Fibroblast of peridontal ligament (primary cell): ENCODE measurements at regions not wholly inside any gene's neighbourhood (a gene's known extent, or its start where the extent isn't known, plus 50 kb on each side); places are given as distances from the start of the nearest gene placed in this dataset.

Experiments used
- DNase-seq: peaks from one replicate; pipeline ENCODE4 v3.0.0-alpha.2; 2010; ENCODE audit errors: extremely low read depth

GRCh38 chr13:109979228-109979627 is 192.8 kb upstream of the IRS2 start:
- no peak for DNase-seq

DNA sequence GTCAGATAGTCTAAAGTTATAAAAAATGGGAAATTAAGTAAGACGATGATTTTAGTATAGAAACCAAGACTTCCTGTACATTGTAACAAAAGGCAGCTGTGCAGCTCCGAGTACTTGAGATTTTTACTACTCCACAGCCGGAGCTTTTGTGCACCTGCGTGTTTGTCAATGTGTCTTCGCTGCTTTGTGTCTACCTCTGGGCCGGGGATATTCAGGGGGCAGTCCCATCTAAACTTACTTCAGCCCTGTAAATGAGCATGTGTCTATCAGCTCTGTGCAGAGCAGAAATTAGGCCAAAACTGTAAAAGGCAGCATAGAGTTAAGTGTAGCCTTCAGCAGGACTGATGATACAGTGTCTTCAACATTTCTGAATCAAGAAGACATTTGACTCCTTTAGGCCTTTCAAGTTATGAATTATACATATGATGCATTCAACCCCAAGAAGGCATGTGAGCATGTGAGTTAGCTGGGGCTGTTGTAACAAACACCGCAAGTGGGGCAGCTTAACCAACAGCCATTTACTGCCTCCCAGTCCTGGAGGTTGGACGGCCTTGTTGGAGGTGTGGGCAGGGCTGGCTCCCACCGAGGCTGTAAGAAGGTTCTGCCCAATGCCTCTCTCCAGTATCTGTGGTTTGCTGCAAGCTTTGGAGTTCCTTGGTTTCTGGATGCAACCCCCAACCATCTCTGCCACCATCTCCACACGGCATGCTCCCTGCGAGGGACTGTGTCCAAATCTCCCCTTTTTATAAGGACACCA is 191.0 kb upstream of the IRS2 start:
- no peak for DNase-seq

- DNase-seq: no peak
Measured at GRCh38 chr13:109976206-109976997, 190.0 kb upstream of the IRS2 start.

- peak; percentile 50 for DNase-seq
Measured at GRCh38 chr13:109974354-109974753, 188.0 kb upstream of the IRS2 start.

GRCh38 chr13:109973279-109973678 is 186.9 kb upstream of the IRS2 start:
- no peak for DNase-seq

GRCh38 chr13:109971456-109972090 is 185.2 kb upstream of the IRS2 start:
- no peak for DNase-seq

GRCh38 chr13:109971006-109971405 is 184.6 kb upstream of the IRS2 start:
- DNase-seq: no peak

- no peak for DNase-seq
Measured at GRCh38 chr13:109968876-109969577, 182.6 kb upstream of the IRS2 start.

- DNase-seq: no peak
Measured at GRCh38 chr13:109963960-109964563, 177.7 kb upstream of the IRS2 start.

GRCh38 chr13:109963384-109963783 is 177.0 kb upstream of the IRS2 start:
- DNase-seq: no peak

DNA sequence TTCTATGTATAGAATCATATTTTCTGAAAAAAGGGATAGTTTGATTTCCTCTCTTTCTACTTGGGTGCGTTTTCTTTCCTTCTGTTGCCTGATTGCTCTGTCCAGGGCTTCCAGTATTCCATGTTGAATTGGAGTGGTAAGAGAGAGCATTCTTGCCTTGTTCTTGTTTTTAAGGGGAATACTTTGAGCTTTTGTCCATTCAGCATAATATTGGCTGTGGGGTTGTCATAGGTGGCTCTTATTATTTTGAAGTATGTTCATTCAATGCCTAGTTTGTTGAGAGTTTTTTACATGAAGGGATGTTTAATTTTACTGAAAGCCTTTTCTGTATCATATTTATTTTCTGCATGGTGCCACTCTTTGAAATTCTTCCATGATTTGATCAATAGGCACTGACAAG is 173.5 kb upstream of the IRS2 start:
- no peak for DNase-seq

- no peak for DNase-seq
Measured at GRCh38 chr13:109957875-109958274, 171.5 kb upstream of the IRS2 start.

- peak; percentile 44 for DNase-seq
Measured at GRCh38 chr13:109955598-109955997, 169.2 kb upstream of the IRS2 start.

DNA sequence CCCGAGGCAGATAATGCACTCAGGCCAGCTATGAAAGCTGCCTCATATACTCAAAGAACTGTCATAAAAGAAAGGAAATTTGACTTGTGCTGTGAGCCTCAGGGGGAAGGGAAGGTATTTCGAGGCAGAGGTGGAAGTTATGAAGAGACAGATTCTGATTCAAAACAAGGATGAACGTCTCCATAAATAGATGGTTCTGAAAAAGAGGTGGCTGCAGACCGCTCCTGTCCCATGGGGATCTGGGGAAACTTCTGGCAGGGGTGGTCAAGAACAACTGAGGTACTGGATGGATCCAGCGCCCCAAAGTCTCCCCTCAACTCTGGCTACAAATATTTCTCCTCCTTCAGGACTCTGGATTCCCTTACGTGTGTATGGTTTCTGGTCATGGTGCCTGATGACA is 168.1 kb upstream of the IRS2 start:
- DNase-seq: no peak

GRCh38 chr13:109951491-109951890 is 165.1 kb upstream of the IRS2 start:
- DNase-seq: no peak

DNA sequence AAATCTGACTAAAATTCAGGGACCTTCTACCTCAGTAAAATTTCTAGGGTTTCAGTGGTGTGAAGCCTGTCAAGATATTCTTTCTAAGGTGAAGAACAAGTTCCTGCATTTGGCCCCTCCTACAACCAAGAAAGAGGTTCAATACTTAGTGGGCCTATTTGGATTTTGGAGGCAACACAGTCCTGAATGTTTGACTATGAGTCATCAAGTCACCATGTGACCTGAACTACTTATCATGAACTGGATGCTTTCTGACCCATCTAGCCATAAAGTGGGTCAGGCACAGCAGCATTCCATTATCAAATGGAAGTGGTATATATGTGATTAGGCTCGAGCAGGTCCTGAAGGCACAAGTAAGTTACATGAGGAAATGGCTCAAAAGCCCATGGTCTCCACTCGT is 163.0 kb upstream of the IRS2 start:
- DNase-seq: no peak

GRCh38 chr13:109947006-109947405 is 160.6 kb upstream of the IRS2 start:
- no peak for DNase-seq

DNA sequence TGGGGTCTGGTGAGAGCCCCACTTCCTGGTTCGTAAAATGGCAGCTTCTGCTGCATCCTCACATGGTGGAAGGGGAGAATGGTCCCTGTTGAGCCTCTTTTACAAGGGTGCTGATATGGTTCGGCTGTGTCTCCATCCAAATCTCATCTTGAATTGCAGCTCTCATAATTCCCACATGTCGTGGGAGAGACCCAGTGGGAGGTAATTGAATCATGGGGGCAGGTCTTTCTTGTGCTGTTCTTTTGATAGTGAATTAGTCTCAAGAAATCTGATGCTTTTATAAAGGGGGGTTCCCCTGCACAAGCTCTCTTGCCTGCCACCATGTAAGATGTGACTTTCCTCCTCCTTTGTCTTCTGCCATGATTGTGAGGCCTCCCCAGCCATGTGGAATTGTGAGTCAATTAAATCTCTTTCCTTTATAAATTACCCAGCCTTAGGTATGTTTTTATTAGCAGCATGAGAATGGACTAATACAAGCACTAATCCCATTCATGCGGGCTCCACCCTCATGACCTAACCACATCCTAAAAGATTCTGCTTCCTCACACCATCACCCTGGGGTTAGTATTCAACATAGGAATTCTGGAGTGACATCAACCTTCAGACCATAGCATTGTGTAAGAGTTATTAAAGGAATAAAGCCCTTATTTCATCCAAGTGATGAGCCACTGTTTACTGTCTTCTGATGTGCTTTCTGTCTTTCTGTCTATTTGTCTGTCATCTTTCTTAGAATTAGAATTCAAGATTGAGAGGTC is 159.0 kb upstream of the IRS2 start:
- DNase-seq: peak; percentile 21

DNA sequence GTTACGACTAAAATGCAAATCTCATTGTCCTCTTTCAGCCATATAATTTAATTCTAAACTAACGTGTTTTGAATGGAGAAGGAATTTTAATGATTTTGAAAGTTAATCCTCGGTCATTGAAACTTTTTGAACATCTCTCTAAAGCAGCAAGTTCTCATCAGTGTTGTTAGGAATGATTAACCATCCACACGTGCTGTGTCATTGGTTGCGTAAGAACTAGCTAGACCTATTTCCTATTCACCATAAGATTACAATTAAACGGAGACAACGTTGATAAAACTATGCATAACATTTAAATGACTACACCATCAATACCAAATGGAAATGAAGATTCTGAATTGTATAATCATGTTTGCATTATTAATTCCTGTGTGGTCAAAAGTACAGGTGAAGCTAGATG is 155.6 kb upstream of the IRS2 start:
- DNase-seq: no peak

- no peak for DNase-seq
Measured at GRCh38 chr13:109941221-109941620, 154.8 kb upstream of the IRS2 start.

DNA sequence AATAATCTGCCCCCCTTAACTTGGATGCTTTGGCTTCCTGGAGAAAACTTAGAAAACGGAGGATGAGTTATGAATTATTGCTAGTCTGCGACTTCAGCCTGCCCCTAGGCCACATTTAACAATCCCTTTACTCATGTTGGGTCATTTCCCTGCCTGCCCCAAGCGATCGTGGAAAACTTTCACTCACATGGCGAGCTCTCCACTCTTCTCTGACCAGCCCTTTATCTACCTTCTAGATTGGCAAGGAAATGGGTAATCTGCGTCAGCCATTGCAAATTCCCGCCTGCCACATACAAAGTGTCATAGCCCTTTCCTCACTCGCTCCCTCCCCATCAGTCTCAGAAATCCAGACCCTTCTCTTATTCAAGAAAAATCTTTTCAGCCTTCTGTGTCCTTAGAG is 154.3 kb upstream of the IRS2 start:
- no peak for DNase-seq
